ENCODE measurements at regions not wholly inside any gene's neighbourhood (a gene's known extent, or its start where the extent isn't known, plus 50 kb on each side); places are given as distances from the start of the nearest gene placed in this dataset.

GRCh38 chr5:60415443-60415842 is 284.5 kb downstream of the DEPDC1B start:
- Histone ChIP-seq H3K27ac (no peak overlapping the region), H3K36me3 (no peaks in the 10 kb centered on the region), H3K27me3 (no peaks in the 10 kb centered on the region), H3K4me3 (no peak overlapping the region), H3K4me1 (no peaks in the 10 kb centered on the region), H3K9me3 (no peaks in the 10 kb centered on the region)
- intact Hi-C loops (cut with DNase I): no loop called here
- DNase-seq (ENCODE audit: extremely low spot score in 2 of 2): no peak
- no peak for TF ChIP-seq CTCF (IDR thresholded peaks at IDR 0.05)
- TF ChIP-seq POLR2A (IDR thresholded peaks at IDR 0.05): no peak
- TF ChIP-seq POLR2AphosphoS5 (IDR thresholded peaks at IDR 0.05; ENCODE audit: insufficient read depth in 1 of 2, low read depth in 1 of 2): no peak

- no peaks in the 10 kb centered on the region for H3K36me3 ChIP-seq
- DNase-seq (ENCODE audit: extremely low spot score in 2 of 2): no peak
- H3K4me1 ChIP-seq: no peaks in the 10 kb centered on the region
- intact Hi-C loops (cut with DNase I): no loop called here
- no peaks in the 10 kb centered on the region for H3K27me3 ChIP-seq
- H3K27ac ChIP-seq: no peak overlapping the region
- no peak overlapping the region for H3K4me3 ChIP-seq
- TF ChIP-seq POLR2A (IDR thresholded peaks at IDR 0.05) (no peak), CTCF (IDR thresholded peaks at IDR 0.05) (no peak), POLR2AphosphoS5 (IDR thresholded peaks at IDR 0.05; ENCODE audit: insufficient read depth in 1 of 2, low read depth in 1 of 2) (no peak)
- H3K9me3 ChIP-seq: no peaks in the 10 kb centered on the region
Measured at GRCh38 chr5:60410427-60410826, 289.5 kb downstream of the DEPDC1B start.

- no peaks in the 10 kb centered on the region for H3K36me3 ChIP-seq
- no peak overlapping the region for H3K27ac ChIP-seq
- no peaks in the 10 kb centered on the region for H3K27me3 ChIP-seq
- H3K9me3 ChIP-seq: no peaks in the 10 kb centered on the region
- H3K4me1 ChIP-seq: no peaks in the 10 kb centered on the region
- DNase-seq (ENCODE audit: extremely low spot score in 2 of 2): no peak
- no peak overlapping the region for H3K4me3 ChIP-seq
- intact Hi-C loops (cut with DNase I): no loop called here
- TF ChIP-seq POLR2AphosphoS5 (IDR thresholded peaks at IDR 0.05; ENCODE audit: insufficient read depth in 1 of 2, low read depth in 1 of 2) (no peak), POLR2A (IDR thresholded peaks at IDR 0.05) (no peak), CTCF (IDR thresholded peaks at IDR 0.05) (no peak)
Measured at GRCh38 chr5:60404171-60404570, 295.8 kb downstream of the DEPDC1B start.

GRCh38 chr5:60403343-60404006 is 296.5 kb downstream of the DEPDC1B start:
- Histone ChIP-seq H3K27me3 (no peaks in the 10 kb centered on the region), H3K4me3 (no peak overlapping the region), H3K4me1 (no peaks in the 10 kb centered on the region), H3K9me3 (no peaks in the 10 kb centered on the region), H3K27ac (no peak overlapping the region), H3K36me3 (no peaks in the 10 kb centered on the region)
- no peak for DNase-seq (ENCODE audit: extremely low spot score in 2 of 2)
- intact Hi-C loops (cut with DNase I): no loop called here
- TF ChIP-seq POLR2A (IDR thresholded peaks at IDR 0.05) (no peak), CTCF (IDR thresholded peaks at IDR 0.05) (no peak), POLR2AphosphoS5 (IDR thresholded peaks at IDR 0.05; ENCODE audit: insufficient read depth in 1 of 2, low read depth in 1 of 2) (no peak)

- Histone ChIP-seq H3K9me3 (no peaks in the 10 kb centered on the region), H3K4me1 (no peaks in the 10 kb centered on the region), H3K27ac (no peak overlapping the region), H3K36me3 (no peaks in the 10 kb centered on the region), H3K4me3 (no peak overlapping the region), H3K27me3 (no peaks in the 10 kb centered on the region)
- intact Hi-C loops (cut with DNase I): no loop called here
- TF ChIP-seq POLR2A (IDR thresholded peaks at IDR 0.05) (no peak), CTCF (IDR thresholded peaks at IDR 0.05) (no peak), POLR2AphosphoS5 (IDR thresholded peaks at IDR 0.05; ENCODE audit: insufficient read depth in 1 of 2, low read depth in 1 of 2) (no peak)
- DNase-seq (ENCODE audit: extremely low spot score in 2 of 2): no peak
Measured at GRCh38 chr5:60402161-60402785, 297.7 kb downstream of the DEPDC1B start.
